Smooth muscle cell (in vitro differentiated cells): ENCODE measurements at regions not wholly inside any gene's neighbourhood (a gene's known extent, or its start where the extent isn't known, plus 50 kb on each side); places are given as distances from the start of the nearest gene placed in this dataset.

Experiments
- DNase-seq: peaks from one replicate; lab custom pipeline; 2025; ENCODE audit not compliant: unreplicated experiment; lab: John Stamatoyannopoulos, UW
- H2AFZ ChIP-seq: fragments of 200-600 bp; sonication (generic); 2 replicates; pipeline ENCODE4 v1.6.0; 2016; ENCODE audit warnings: antibody characterized with exemption, low read depth, mild to moderate bottlenecking
- H3F3A ChIP-seq: fragments of 200-600 bp; sonication (generic); 2 replicates; pipeline ENCODE4 v1.6.0; 2017; ENCODE audit warnings: antibody characterized with exemption, low read depth
- H3K27ac ChIP-seq: fragments of 200-600 bp; sonication (generic); 2 replicates; pipeline ENCODE4 v1.5.1; 2016; ENCODE audit warnings: low read depth, mild to moderate bottlenecking
- H3K27me3 ChIP-seq: fragments of 200-600 bp; sonication (generic); 2 replicates; pipeline ENCODE4 v1.6.1; 2016; ENCODE audit warnings: low read depth, mild to moderate bottlenecking
- H3K36me3 ChIP-seq: fragments of 200-600 bp; sonication (generic); 2 replicates; pipeline ENCODE4 v1.5.1; 2016; ENCODE audit warnings: low read depth
- H3K4me1 ChIP-seq: fragments of 200-600 bp; sonication (generic); 2 replicates; pipeline ENCODE4 v1.5.1; 2016; ENCODE audit warnings: low read depth
- H3K4me2 ChIP-seq: fragments of 200-600 bp; sonication (generic); 2 replicates; pipeline ENCODE4 v1.6.0; 2016; ENCODE audit warnings: mild to moderate bottlenecking
- H3K4me3 ChIP-seq: fragments of 200-600 bp; sonication (generic); 2 replicates; pipeline ENCODE4 v1.5.1; 2016; ENCODE audit warnings: mild to moderate bottlenecking
- H3K79me2 ChIP-seq: fragments of 200-600 bp; sonication (generic); 2 replicates; pipeline ENCODE4 v1.6.0; 2016; ENCODE audit warnings: low read depth, mild to moderate bottlenecking
- H3K9ac ChIP-seq: fragments of 200-600 bp; sonication (generic); 2 replicates; pipeline ENCODE4 v1.6.0; 2016; ENCODE audit warnings: low read depth
- H3K9me3 ChIP-seq: fragments of 200-600 bp; sonication (generic); replicated peaks from 2 replicates; pipeline ENCODE4 v1.5.1; 2016; ENCODE audit warnings: low read depth
- H4K20me1 ChIP-seq: fragments of 200-600 bp; sonication (generic); 2 replicates; pipeline ENCODE4 v1.6.0; 2016; ENCODE audit warnings: low read depth
- CTCF ChIP-seq: fragments of 200-600 bp; sonication (generic); IDR thresholded peaks from 2 replicates; pipeline ENCODE4 v1.5.1; 2017; ENCODE audit warnings: borderline replicate concordance, mild to moderate bottlenecking, antibody characterized with exemption; ENCODE audit not compliant: insufficient read depth, poor library complexity, severe bottlenecking
- WGBS: methylation state at CpG from one replicate; pipeline ENCODE4 v1.1.7; 2016; ENCODE audit warnings: low lambda C conversion rate; 5-methylcytosine and 5-hydroxymethylcytosine counted together

DNA sequence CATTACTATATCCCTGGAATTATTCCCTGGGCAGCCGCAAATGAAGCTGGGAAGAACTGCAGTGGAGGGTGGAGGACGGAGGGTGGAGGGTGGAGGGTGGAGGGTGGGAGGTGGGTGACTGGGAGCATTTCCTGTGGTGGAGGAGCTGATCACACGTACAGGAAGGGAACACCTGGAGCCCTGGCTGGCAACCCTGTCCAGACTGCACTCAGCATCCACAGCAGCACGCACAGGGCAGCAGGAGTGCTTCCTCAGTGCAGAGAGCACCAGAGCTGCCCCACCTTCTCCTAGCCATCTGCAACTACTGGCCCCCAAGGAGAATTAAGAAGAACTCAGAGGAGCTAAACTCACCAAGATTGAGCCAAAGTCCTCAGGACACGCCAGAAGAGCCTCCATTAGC lies 249.9 kb downstream of the EIPR1 start:
- no peak for TF ChIP-seq CTCF
- H3K4me1 ChIP-seq, result peaks cover 5% of the 10 kb centered on the region
- peak overlapping the region; percentile 52 for H3K27ac ChIP-seq
- peak overlapping the region; percentile 58 for H3K4me2 ChIP-seq
- H3K4me3 ChIP-seq, result no peak overlapping the region
- H3K9ac ChIP-seq, result no peak overlapping the region
- peaks cover 4% of the 10 kb centered on the region for H3F3A ChIP-seq
- no peaks in the 10 kb centered on the region for H3K79me2 ChIP-seq
- H3K9me3 ChIP-seq, result no peaks in the 10 kb centered on the region
- no peaks in the 10 kb centered on the region for H3K27me3 ChIP-seq
- no peak overlapping the region for H2AFZ ChIP-seq
- no peaks in the 10 kb centered on the region for H4K20me1 ChIP-seq
- no peak for DNase-seq
- no peaks in the 10 kb centered on the region for H3K36me3 ChIP-seq
- 51% methylated on average over 4 of the region's 5 CpGs for WGBS

DNA sequence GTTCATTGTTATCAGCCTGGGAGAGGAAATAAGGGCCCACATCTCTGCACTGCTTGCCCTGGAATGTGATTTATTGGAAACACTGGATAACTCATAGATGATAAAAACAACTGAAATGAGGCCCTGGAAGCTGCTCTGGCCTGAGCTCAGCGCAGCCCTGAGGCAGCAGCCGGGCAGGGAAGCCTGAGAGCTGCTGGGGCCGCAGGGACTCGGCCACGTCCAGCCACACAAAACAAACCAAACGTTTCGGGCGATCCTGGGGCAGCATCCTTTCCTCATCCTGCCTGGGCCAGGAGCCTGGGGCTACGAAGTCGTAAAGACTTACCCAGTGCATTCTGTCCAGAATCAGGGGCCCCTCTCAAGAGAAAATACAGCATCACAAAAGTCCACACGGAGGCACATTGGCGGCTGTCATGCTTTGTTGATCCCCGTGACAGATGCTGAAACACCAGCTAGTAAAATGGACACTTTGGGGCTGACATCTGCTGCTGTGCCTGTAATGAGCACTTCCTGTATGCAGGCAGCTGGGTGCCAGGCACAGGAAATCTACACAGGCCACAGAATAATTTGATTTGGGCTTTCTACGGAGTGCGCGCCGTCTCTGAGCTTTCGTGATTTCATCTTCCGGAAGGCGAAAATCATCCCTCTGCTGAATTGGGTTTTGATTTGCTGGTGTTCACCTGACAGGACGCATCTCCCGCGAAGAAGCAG lies 250.6 kb downstream of the EIPR1 start:
- H2AFZ ChIP-seq, result no peak overlapping the region
- no peak overlapping the region for H3K4me3 ChIP-seq
- H3K9me3 ChIP-seq, result no peaks in the 10 kb centered on the region
- H3F3A ChIP-seq, result peaks cover 4% of the 10 kb centered on the region
- no peaks in the 10 kb centered on the region for H3K27me3 ChIP-seq
- peak overlapping the region; percentile 52 for H3K27ac ChIP-seq
- H3K4me2 ChIP-seq, result peak overlapping the region; percentile 58
- DNase-seq, result no peak
- H4K20me1 ChIP-seq, result no peaks in the 10 kb centered on the region
- no peak for TF ChIP-seq CTCF
- H3K9ac ChIP-seq, result no peak overlapping the region
- peaks cover 5% of the 10 kb centered on the region for H3K4me1 ChIP-seq
- WGBS, result 37% methylated on average over 23 of the region's 23 CpGs
- no peaks in the 10 kb centered on the region for H3K36me3 ChIP-seq
- no peaks in the 10 kb centered on the region for H3K79me2 ChIP-seq

DNA sequence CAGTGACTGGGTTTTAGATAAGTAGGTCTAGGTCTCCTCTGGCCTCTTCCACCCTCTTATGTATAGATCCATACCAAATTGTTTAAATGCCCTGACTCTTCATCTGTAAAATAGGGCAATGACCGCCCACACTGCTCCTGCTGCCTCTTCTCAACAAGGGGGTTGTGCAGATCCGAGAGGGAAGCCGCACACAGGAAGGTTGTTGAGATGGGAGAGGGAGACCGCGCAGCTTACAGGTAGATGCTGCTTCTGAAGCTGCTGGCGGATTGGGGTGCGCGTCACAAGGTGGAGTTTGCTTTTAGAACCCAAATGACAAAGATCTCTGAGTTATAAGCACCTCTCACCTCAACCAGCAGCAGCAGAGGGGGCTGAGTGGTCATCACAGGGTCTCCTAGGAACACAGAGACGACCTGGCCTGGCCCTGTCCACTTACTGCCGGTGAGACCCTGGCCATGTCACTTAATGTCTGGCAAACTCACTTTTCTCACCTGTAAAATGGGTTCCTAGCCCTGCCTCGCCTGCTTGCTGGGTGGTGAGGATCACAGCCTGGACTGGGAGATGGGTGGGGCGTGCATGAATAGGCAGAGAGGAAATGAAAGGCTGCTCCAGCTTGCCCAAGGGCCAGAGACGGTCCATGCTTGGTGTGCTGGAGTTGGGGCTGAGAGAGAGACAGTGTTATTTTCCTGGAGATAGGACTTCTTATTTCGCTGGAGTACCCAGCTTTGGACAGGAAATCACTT lies 251.3 kb downstream of the EIPR1 start:
- peaks cover 4% of the 10 kb centered on the region for H3F3A ChIP-seq
- DNase-seq, result no peak

More for the DNA sequence above, 251.3 kb downstream of the EIPR1 start:
- Histone ChIP-seq H3K27me3 (no peaks in the 10 kb centered on the region), H2AFZ (no peak overlapping the region), H4K20me1 (no peaks in the 10 kb centered on the region), H3K79me2 (no peaks in the 10 kb centered on the region), H3K4me2 (peak overlapping the region; percentile 58), H3K4me1 (peaks cover 5% of the 10 kb centered on the region), H3K9me3 (no peaks in the 10 kb centered on the region), H3K4me3 (no peak overlapping the region), H3K36me3 (no peaks in the 10 kb centered on the region), H3K27ac (peak overlapping the region; percentile 52), H3K9ac (no peak overlapping the region)
- TF ChIP-seq CTCF, result no peak
- WGBS, result 77% methylated on average over 14 of the region's 14 CpGs
